Stomach (tissue), 4 donors: ENCODE measurements at regions not wholly inside any gene's neighbourhood (a gene's known extent, or its start where the extent isn't known, plus 50 kb on each side); places are given as distances from the start of the nearest gene placed in this dataset.

ENCODE experiments used
- POLR2A ChIP-seq, 4 donors: fragments of 450-650 bp; IDR thresholded peaks; one replicate each; pipeline ENCODE4 v1.6.1; 2016; ENCODE audit warnings: antibody characterized with exemption in 4 of 4, control low read depth in 2 of 4, mild to moderate bottlenecking in 1 of 4, moderate library complexity in 1 of 4
- TF ChIP-seq, protein P1 (sequence below), 7 experiments: fragments of 450-650 bp in 4 of 7; fragments of 200-600 bp in 3 of 7; sonication (generic) in 3 of 7; IDR thresholded peaks; one replicate each; pipeline ENCODE4 v1.5.1; 2016 to 2019; ENCODE audit warnings: antibody characterized with exemption in 7 of 7, control low read depth in 2 of 7, mild to moderate bottlenecking in 1 of 7

DNA sequence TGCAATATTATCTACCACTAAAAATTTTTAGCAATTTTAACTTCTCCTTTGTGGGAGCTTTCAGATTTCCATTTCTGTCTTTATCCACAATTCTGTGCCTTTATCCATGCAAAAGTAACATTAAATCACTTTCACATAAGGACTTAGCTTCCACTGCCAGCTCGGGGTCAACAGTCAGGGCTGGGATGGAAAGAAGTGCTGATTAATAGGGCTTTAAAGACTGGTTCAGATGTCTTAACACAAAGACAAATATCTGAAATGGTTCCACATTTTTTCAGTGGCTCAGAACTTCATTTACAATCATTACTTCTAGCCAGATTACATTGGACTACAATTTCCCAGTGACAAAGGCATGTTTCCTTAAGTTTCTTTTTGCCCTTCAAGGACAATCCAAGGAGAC lies 191.8 kb upstream of the CPHXL start:
- TF ChIP-seq POLR2A (IDR thresholded peaks at IDR 0.05): no peak
- TF ChIP-seq, protein P1, sequence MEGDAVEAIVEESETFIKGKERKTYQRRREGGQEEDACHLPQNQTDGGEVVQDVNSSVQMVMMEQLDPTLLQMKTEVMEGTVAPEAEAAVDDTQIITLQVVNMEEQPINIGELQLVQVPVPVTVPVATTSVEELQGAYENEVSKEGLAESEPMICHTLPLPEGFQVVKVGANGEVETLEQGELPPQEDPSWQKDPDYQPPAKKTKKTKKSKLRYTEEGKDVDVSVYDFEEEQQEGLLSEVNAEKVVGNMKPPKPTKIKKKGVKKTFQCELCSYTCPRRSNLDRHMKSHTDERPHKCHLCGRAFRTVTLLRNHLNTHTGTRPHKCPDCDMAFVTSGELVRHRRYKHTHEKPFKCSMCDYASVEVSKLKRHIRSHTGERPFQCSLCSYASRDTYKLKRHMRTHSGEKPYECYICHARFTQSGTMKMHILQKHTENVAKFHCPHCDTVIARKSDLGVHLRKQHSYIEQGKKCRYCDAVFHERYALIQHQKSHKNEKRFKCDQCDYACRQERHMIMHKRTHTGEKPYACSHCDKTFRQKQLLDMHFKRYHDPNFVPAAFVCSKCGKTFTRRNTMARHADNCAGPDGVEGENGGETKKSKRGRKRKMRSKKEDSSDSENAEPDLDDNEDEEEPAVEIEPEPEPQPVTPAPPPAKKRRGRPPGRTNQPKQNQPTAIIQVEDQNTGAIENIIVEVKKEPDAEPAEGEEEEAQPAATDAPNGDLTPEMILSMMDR (IDR thresholded peaks at IDR 0.05): no peak
